ENCODE measurements at regions not wholly inside any gene's neighbourhood (a gene's known extent, or its start where the extent isn't known, plus 50 kb on each side); places are given as distances from the start of the nearest gene placed in this dataset.

DNA sequence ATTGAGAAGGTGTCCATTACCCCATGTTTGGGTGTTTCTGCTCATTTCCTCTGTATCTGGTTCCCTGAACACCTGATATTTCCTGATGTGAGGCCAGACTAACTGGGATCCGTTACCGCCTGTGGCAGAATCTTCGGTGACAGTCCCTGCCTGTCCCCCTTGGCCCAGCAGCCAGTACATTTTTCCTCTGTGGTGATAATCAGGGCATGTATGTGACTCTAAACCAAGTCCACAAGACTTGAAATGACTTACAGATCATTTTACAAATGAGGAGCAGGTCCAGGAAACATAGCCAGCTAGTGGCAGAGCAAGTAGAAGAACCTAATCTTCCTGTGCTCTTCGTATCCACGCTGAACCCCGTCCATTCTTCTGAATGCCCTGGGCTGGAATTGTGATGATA is 143.5 kb upstream of the IPO9 start:
- no peak for DNase-seq (ENCODE audit: low read depth)

GRCh38 chr1:201686714-201687455 is 142.1 kb upstream of the IPO9 start:
- no peak for DNase-seq (ENCODE audit: low read depth)

- no peak for DNase-seq (ENCODE audit: low read depth)
These were observed 140.4 kb upstream of the IPO9 start for GRCh38 chr1:201688514-201688913.

DNA sequence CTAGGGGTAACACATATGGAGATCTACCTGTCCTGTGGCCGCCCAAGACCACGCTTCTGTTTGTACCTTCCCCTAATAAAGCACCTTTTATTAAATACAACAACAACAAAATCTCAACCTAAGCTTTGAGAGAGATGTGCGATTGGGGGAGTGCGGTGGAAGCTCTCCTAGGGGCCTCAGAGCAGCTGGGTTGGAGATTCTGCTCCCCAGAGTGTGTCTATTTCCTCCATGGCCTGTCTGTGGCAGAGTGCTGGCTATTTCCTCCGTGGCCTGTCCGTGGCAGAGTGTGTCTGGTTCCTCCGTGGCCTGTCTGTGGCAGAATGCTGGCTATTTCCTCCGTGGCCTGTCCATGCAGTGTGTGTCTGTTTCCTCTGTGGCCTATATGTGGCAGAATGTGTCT is 139.3 kb upstream of the IPO9 start:
- no peak for DNase-seq (ENCODE audit: low read depth)

DNA sequence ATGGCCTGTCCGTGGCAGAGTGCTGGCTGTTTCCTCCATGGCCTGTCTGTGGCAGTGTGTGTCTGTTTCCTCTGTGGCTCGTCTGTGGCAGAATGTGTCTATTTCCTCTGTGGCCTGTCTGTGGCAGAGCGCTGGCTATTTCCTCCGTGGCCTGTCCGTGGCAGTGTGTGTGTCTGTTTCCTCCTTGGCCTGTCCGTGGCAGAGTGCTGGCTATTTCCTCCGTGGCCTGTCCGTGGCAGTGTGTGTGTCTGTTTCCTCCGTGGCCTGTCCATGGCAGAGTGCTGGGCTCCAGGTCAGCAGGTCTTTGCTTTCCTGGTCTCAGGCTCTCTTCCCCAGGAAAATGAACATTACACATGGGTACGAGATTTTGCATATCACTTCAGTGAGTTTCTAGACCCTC is 138.4 kb upstream of the IPO9 start:
- no peak for DNase-seq (ENCODE audit: low read depth)

- DNase-seq (ENCODE audit: low read depth), result no peak
These were observed 137.0 kb upstream of the IPO9 start for GRCh38 chr1:201691716-201692554.

DNA sequence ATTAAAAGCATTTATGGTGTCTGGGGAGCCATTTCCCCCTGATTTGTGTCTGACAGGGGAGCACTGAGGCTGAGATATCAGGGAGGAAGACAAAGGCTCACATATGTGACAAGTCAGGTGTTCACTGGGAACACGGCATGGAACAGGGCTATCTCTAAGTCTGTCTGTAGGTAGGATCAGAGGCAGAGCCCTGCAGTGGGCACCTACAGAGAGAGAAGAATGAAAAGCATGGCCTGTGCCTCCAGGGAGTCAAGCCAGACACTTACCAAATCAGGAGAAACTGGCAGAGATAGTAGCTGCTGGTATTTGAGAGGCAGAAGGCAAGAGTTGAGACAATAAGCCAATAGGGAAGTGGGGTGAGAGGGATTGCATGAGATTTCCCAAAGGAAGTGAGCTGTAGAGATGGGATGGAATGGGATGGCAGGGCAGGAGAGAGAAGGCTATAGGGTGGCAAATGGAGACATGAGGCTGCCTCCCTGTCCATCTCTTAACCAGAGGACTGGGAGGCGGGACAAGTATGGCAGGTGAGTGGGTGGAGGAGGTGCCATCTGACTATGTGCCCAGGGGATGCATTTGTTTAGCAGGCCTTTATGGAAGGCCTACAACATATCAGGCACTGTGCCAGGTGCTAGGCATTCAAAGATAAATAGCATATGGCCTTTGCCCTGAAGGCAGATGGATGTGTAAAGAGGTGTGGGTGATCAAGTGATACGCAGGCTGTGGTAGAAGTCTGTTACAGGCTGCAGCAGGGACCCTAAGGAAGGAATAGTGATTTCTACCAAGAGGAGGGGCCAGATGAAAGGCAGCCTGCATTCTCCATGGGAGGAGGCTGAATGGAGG is 136.2 kb upstream of the IPO9 start:
- no peak for DNase-seq (ENCODE audit: low read depth)

DNA sequence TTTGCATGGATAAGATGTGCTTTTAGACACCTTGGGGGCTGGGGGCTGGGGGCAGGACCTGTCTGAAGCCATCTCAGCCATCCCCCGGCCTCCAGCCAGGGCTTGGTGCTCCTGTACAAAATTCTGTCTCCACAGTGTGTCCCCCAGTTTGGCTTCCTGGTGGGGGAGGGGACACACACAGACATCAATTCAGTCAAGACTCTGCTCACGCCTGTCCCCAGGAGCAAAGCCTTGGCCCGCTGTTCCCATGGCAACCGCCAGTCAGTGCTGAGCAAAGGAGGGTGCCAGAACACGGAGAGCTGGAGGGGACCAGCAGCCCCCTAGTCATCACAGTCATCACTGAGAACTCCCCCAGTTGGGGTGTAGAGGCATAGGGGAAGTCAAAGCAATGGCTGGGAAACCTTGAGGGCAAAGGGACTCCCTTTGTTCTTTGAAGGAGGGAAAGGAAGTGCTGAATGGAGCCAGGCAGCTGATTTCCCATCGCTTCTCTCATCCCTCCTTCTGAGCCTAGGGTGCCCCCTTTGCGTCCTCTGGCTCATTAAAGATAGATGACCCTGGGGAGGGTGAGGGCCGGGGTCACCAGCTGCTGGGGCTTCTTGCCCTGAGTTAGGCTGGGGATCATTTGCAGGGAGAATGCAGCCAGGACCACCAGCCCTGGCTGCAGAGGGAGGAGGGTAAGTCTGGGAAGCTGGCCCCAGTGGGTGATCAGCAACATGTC is 134.9 kb upstream of the IPO9 start:
- DNase-seq (ENCODE audit: low read depth), result no peak

DNA sequence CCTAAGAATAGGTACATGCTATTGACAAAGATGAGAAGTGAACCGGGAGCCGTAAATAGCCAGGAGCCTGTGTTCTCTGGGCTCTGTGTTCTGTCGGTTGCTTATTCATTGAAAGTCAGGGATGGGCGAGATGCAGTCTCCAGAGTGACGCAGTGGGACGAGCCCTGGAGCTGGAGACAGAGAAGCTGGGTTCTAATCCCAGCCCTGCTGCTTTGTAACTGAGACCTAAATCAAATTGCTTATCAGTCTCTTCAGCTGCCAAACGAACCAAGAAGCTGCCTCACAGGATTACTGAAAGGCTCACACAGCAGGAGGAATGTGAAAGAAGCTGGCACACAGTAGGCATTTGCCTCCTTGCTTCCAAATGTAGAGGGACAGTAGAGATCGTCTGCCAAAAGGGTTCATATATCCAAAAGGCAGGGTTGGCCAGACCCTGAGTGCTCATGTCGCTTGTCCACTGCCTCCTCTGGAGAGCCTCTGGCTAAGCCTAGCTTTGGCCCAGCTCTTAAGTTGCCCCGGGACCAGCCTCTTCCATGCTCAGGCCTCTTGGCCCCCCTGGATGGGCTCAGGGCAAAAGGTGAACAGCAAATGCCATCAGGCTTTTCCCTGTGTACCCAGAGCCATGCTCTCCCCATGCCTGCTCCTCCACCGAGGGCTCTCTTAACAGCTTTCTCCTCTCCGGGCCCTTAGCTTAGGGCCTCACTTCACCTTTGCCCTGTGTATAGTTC is 134.2 kb upstream of the IPO9 start:
- no peak for DNase-seq (ENCODE audit: low read depth)

DNA sequence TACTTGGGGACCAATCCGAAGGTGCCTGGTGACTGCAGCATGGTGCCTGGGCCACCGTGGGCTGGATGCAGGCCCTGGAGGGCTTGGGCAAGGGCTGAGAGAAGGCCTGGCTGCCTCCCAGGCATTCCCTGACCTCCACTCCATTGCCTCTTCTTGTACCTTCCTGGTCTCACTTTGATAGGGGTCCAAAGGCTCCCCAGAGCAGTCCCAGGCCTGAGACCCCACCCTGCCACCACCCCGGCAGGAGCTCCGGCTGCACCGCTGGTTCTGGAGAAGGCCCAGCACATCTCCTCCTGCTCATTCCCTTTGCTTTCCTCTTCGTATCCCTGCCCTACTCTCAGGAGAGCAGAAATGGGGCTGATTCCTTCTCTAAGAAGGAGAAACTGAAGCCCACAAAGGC is 133.3 kb upstream of the IPO9 start:
- no peak for DNase-seq (ENCODE audit: low read depth)

DNA sequence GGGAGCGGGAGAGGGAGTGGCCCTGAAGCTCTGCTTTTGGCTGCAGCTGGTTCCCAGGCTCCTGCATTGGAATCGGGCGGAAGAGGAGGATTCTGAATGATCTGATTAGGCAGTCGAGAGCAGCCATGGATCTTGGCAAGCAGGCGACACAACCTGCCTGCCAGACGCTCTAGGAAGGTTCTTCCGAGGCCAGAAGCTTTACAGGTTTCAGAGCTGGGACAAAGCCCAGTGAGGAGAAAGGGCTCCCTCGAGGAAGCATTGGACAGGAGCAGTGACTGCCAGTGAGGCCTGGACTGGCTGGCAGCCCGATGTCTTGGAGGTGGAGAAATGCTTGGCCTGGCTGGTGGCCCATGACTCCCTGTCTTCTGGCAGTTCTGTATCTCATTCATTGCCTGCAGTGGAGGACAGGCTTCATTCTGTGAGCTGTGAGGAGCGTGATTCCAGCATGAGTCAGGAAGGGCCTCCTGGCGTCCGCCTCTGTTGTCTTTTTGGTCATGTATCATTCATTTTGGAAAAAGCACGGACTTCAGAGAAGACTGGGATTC is 132.7 kb upstream of the IPO9 start:
- peak; percentile 94 for DNase-seq (ENCODE audit: low read depth)

DNA sequence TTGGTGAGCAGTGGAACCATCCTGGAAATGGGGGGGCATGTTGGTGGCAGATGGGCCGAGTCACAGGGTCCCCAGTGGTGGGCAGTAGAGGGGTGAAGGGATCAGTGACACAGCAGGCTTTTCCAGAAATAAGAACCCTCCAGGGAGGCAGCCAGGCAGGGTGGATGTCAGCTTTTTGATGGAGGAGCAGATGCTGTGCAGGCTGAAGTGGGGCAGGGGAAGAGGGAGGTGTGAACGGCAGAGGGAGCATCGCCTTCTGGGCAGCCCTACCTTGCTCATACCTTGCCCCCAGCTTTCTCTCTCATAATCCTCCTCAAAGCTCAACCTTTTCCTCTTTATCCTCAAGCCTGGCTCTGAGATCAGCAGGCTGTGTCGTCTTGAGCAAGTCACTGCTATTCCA is 131.8 kb upstream of the IPO9 start:
- no peak for DNase-seq (ENCODE audit: low read depth)

DNA sequence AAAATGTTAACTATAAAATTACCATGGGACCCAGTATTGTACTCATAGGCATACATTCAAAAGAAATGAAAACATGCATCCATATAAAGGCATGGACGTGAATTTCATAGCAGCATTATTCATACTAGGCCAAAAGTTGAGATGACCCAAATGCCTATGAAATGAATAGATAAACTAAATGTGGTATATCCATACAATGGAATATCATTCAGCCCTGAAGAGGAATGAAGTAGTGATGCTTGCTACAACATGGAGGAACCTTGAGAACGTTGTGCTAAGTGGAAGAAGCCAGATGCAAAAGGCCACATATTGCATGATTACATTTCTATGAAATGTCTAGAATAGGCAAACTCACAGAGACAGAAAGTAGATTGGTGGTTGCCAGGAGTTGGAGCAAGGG is 127.1 kb upstream of the IPO9 start:
- DNase-seq (ENCODE audit: low read depth), result no peak

DNA sequence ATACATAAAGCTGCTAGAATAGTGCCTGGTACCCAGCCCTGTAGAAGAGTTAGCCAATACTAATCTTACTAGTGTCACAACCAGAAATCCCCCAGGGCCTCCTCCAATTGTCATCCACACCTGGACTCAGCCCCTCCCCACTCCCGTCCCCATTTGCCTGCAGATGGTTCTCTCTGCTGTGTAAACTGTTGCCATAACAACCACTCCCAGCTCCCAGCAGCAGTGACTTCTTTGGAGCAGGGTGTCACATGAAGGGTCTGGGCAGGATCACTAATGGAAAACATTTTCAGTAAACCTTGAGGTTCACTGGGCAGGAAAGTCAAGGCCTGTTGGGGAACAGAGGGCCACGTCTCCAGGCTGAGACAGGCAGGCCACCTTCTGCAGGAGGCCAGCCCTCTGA is 126.0 kb upstream of the IPO9 start:
- DNase-seq (ENCODE audit: low read depth), result peak; percentile 44

- DNase-seq (ENCODE audit: low read depth), result peak; percentile 89
These were observed 125.1 kb upstream of the IPO9 start for GRCh38 chr1:201703621-201704438.

DNA sequence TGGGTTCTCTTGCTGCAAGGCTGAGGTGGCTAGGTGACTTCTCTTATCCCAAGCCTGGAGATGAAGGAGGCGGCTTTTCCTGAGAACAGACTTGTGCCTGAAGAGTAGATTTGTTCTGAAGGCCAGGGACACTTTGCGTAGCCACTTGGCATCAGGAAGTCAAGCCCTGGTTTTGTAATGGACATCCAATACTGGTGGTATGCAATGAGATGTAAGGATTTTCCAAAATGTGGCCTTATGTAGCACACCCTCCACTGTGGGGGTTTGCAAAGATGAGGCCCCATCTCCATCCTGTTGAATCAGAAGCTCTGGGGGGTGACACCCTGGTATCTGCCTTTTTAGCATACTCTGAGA is 124.5 kb upstream of the IPO9 start:
- no peak for DNase-seq (ENCODE audit: low read depth)

DNA sequence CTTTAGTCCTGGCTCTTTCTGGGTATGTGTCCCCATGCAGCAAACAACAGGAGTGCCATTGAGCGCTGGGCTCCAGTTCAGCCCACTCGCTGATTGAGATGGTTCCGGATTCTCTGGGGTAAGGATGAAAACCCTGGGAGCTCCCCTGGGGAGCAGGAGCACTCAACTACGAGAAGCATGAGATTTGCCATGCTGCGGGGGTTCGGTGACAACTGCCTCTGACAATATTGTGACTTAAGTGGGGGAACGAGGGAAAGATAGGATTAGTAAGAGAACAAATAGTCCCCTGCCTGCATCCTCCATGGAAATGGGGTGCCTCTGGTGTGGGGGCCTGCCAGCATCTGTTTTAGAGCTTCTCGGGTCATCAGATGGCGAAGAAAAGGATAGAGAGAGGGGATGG is 123.6 kb upstream of the IPO9 start:
- DNase-seq (ENCODE audit: low read depth), result no peak

DNA sequence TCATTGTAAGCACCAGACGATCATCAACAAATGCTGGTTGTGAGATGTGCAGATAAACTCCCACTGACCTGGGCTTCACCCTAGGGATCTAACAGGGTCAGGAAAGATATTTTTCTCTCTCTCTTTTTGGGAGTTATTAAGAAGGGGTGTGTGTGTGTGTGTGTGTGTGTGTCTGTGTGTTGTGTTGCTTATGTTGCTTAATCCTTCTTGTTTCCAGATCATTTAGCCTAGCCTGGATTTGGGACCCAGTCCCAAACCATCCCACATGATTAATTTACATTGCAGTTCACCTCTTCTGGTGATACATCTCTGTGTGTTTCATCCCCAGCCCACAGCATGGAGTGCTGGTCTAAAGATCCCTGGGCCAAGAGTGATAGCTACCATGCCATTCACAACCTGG is 122.8 kb upstream of the IPO9 start:
- DNase-seq (ENCODE audit: low read depth), result no peak

DNA sequence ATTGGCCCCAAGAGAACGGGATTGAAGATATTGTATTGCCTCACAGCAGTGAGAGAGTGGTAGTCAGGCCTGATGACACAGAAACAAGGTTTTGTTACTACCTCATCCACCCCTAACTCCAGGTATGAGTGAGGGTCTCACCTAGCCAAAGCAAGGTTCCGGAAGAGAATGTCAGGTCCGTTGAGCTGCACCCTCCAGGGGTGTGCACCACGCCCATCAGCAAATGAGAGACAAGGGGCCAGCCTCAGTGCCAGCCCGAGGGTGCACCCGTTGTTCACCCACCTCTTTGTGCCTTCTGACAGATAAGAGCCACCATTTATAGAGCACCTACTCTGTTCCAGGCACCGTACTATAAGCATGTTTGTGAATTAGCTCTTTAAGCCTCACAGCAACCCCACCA is 121.9 kb upstream of the IPO9 start:
- no peak for DNase-seq (ENCODE audit: low read depth)

- DNase-seq (ENCODE audit: low read depth), result no peak
These were observed 121.3 kb upstream of the IPO9 start for GRCh38 chr1:201707656-201708055.
